GM12874 (cell line): ENCODE measurements at regions not wholly inside any gene's neighbourhood (a gene's known extent, or its start where the extent isn't known, plus 50 kb on each side); places are given as distances from the start of the nearest gene placed in this dataset.

Experiments
- CTCF ChIP-seq: IDR thresholded peaks from 2 replicates; pipeline ENCODE4 v1.5.1; 2011; ENCODE audit warnings: low read depth, mild to moderate bottlenecking, control low read depth, low read length, moderate library complexity; ENCODE audit not compliant: insufficient read depth

GRCh38 chr3:31481697-31482096 is 51.0 kb upstream of the STT3B start:
- TF ChIP-seq CTCF = no peak

GRCh38 chr3:31482493-31483200 is 50.1 kb upstream of the STT3B start:
- no peak for TF ChIP-seq CTCF
